ENCODE measurements at regions not wholly inside any gene's neighbourhood (a gene's known extent, or its start where the extent isn't known, plus 50 kb on each side); places are given as distances from the start of the nearest gene placed in this dataset.

DNA sequence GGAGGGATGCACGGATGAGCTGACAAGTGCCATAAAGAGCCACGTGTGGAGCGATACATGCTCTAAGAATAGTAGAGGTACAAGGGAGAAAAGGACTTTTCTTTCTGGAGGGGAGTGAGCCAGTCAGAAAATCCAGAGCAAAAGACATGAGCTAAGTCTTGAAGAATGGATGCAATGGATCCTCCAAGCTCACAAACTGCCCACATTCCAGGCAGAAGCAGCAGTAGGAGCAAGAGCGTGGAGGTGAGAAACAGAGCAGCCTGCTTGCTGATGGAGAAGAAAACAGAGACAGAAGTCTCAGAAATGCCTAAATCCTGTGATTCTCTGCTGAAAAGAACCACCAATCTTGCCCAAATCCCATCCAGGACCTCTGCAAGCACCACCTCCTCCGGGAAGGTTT is 78.2 kb upstream of the RALGPS2 start (continued):
- TF ChIP-seq, protein P1, sequence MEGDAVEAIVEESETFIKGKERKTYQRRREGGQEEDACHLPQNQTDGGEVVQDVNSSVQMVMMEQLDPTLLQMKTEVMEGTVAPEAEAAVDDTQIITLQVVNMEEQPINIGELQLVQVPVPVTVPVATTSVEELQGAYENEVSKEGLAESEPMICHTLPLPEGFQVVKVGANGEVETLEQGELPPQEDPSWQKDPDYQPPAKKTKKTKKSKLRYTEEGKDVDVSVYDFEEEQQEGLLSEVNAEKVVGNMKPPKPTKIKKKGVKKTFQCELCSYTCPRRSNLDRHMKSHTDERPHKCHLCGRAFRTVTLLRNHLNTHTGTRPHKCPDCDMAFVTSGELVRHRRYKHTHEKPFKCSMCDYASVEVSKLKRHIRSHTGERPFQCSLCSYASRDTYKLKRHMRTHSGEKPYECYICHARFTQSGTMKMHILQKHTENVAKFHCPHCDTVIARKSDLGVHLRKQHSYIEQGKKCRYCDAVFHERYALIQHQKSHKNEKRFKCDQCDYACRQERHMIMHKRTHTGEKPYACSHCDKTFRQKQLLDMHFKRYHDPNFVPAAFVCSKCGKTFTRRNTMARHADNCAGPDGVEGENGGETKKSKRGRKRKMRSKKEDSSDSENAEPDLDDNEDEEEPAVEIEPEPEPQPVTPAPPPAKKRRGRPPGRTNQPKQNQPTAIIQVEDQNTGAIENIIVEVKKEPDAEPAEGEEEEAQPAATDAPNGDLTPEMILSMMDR (IDR thresholded peaks at IDR 0.05 in 2 of 3, conservative IDR thresholded peaks at IDR 0.05 in 1 of 3; ENCODE audit: borderline replicate concordance in 1 of 3, insufficient read depth in 1 of 3, low read depth in 2 of 3, low read length in 2 of 3): no peak
- TF ChIP-seq, protein P2, sequence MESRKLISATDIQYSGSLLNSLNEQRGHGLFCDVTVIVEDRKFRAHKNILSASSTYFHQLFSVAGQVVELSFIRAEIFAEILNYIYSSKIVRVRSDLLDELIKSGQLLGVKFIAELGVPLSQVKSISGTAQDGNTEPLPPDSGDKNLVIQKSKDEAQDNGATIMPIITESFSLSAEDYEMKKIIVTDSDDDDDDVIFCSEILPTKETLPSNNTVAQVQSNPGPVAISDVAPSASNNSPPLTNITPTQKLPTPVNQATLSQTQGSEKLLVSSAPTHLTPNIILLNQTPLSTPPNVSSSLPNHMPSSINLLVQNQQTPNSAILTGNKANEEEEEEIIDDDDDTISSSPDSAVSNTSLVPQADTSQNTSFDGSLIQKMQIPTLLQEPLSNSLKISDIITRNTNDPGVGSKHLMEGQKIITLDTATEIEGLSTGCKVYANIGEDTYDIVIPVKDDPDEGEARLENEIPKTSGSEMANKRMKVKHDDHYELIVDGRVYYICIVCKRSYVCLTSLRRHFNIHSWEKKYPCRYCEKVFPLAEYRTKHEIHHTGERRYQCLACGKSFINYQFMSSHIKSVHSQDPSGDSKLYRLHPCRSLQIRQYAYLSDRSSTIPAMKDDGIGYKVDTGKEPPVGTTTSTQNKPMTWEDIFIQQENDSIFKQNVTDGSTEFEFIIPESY (IDR thresholded peaks at IDR 0.05; ENCODE audit: extremely low read depth, insufficient replicate concordance, low read length): no peak
- TF ChIP-seq, protein P3, sequence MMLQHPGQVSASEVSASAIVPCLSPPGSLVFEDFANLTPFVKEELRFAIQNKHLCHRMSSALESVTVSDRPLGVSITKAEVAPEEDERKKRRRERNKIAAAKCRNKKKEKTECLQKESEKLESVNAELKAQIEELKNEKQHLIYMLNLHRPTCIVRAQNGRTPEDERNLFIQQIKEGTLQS (IDR thresholded peaks at IDR 0.05): no peak
- TF ChIP-seq ZFX (IDR thresholded peaks at IDR 0.05) (no peak), EZH2 (IDR thresholded peaks at IDR 0.05) (no peak), YY1 (IDR thresholded peaks at IDR 0.05; ENCODE audit: extremely low read depth, insufficient replicate concordance, low read depth, low read length) (no peak), EZH2phosphoT487 (IDR thresholded peaks at IDR 0.05; ENCODE audit: borderline replicate concordance) (no peak), JUND (IDR thresholded peaks at IDR 0.05) (no peak), SRF (IDR thresholded peaks at IDR 0.05; ENCODE audit: low read depth) (no peak), POLR2AphosphoS5 (IDR thresholded peaks at IDR 0.05; ENCODE audit: low read depth, low read length) (no peak)

DNA sequence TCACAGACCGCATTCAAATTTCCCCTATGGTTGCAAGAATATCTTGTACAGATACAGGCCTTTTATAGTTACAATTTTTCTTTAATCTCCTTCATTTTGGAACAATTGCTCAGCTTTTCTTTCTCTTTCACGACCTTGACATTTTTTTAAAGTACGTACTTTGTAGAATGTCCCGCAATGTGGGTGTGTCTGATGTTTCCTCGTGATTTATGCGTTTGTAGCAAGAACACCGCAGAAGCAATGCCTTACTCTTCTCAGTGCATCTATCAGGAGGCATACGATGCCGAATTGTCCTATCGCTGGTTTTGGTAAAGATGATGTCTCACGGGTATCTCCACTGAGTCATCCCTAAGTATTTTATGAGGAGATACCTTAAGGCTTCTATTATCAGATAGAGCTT is 76.9 kb upstream of the RALGPS2 start:
- H4K20me1 ChIP-seq (ENCODE audit: insufficient read depth): no peaks in the 10 kb centered on the region
- no peaks in the 10 kb centered on the region for H3K79me2 ChIP-seq (ENCODE audit: insufficient read depth, low read length)
- DNase-seq (ENCODE audit: low read depth, low spot score): no peak
- H3K9ac ChIP-seq (ENCODE audit: low read length): no peak overlapping the region
- no TSS peak for BruUV-seq (replicated peaks)
- RAD21 ChIA-PET (ENCODE audit: low non-redundant PET in 1 of 2, low total read pairs in 2 of 2, uncharacterized antibody in 2 of 2, unreplicated experiment in 2 of 2): no interaction called here
- H3K9me3 ChIP-seq (ENCODE audit: control insufficient read depth in 1 of 2, insufficient read depth in 1 of 2, low read depth in 1 of 2, low read length in 2 of 2): no peaks in the 10 kb centered on the region
- intact Hi-C loops (cut with micrococcal nuclease): no loop called here
- H3K4me3 ChIP-seq (replicated peaks in 1 of 2; ENCODE audit: low read depth in 1 of 2, low read length in 2 of 2): no peak overlapping the region
- TF ChIP-seq ZFX (IDR thresholded peaks at IDR 0.05): no peak
- TF ChIP-seq, protein P3 (IDR thresholded peaks at IDR 0.05): no peak
- TF ChIP-seq CEBPB (IDR thresholded peaks at IDR 0.05; ENCODE audit: low read depth): no peak
- no peak for TF ChIP-seq EZH2 (IDR thresholded peaks at IDR 0.05)
- no peak for TF ChIP-seq EGR1 (IDR thresholded peaks at IDR 0.05; ENCODE audit: low read depth)
- TF ChIP-seq RAD21 (IDR thresholded peaks at IDR 0.05; ENCODE audit: low read depth): no peak
- TF ChIP-seq POLR2A (IDR thresholded peaks at IDR 0.05; ENCODE audit: borderline replicate concordance, extremely low read depth, insufficient read depth, insufficient read length): no peak
- no peak for TF ChIP-seq TCF7L2 (IDR thresholded peaks at IDR 0.05; ENCODE audit: borderline replicate concordance, extremely low read depth, insufficient read depth, insufficient read length)
- TF ChIP-seq YY1 (IDR thresholded peaks at IDR 0.05; ENCODE audit: extremely low read depth, insufficient replicate concordance, low read depth, low read length): no peak
- TF ChIP-seq CBX3 (IDR thresholded peaks at IDR 0.05; ENCODE audit: low read depth): no peak
- TF ChIP-seq ELF1 (IDR thresholded peaks at IDR 0.05; ENCODE audit: borderline replicate concordance, low read depth): no peak
- no peak for TF ChIP-seq FOSL1 (IDR thresholded peaks at IDR 0.05; ENCODE audit: low read depth)
- no peak for TF ChIP-seq SIN3A (IDR thresholded peaks at IDR 0.05; ENCODE audit: low read depth)
- H3K4me1 ChIP-seq (ENCODE audit: control insufficient read depth in 1 of 2, insufficient read depth in 2 of 2, low read length in 2 of 2): peaks cover 0 to 5% of the 10 kb centered on the region in 2 experiments; a peak in 2 of 4 replicates
- H3K4me2 ChIP-seq (ENCODE audit: low read length): no peak overlapping the region
- CTCF ChIA-PET: no interaction called here
- ATAC-seq: no peak
- H2AFZ ChIP-seq (ENCODE audit: low read depth, low read length, poor library complexity, severe bottlenecking): no peak overlapping the region
- no peaks in the 10 kb centered on the region for H3K27me3 ChIP-seq (ENCODE audit: insufficient read depth, low read length)
- POLR2A ChIA-PET: no interaction called here
- no peaks in the 10 kb centered on the region for H3K9me2 ChIP-seq (ENCODE audit: insufficient read depth)
- H3K27ac ChIP-seq (ENCODE audit: low read depth, low read length): no peak overlapping the region
- no peaks in the 10 kb centered on the region for H3K36me3 ChIP-seq (ENCODE audit: control insufficient read depth in 1 of 2, insufficient read depth in 2 of 2, low read length in 2 of 2)
